ENCODE measurements at regions not wholly inside any gene's neighbourhood (a gene's known extent, or its start where the extent isn't known, plus 50 kb on each side); places are given as distances from the start of the nearest gene placed in this dataset.

DNA sequence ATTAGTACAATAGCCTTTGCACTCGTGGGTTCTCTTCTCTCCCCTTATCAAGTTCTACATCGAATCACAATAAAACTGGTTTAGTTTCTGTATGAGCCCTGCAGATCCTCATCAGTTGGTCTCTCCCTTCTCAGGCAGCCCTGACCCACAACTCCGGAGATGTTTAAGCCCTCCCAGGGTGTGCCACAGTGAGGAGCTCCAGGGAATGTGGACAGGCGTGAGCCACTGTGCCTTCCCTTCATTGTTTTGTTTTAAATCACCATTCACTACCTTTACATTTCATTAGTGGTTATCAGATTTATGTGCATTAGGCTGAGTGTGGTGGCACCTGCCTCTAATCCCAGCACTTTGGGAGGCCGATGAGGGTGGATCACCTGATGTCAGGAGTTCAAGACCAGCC lies 133.2 kb downstream of the LARP7 start:
- TF ChIP-seq, protein P1, sequence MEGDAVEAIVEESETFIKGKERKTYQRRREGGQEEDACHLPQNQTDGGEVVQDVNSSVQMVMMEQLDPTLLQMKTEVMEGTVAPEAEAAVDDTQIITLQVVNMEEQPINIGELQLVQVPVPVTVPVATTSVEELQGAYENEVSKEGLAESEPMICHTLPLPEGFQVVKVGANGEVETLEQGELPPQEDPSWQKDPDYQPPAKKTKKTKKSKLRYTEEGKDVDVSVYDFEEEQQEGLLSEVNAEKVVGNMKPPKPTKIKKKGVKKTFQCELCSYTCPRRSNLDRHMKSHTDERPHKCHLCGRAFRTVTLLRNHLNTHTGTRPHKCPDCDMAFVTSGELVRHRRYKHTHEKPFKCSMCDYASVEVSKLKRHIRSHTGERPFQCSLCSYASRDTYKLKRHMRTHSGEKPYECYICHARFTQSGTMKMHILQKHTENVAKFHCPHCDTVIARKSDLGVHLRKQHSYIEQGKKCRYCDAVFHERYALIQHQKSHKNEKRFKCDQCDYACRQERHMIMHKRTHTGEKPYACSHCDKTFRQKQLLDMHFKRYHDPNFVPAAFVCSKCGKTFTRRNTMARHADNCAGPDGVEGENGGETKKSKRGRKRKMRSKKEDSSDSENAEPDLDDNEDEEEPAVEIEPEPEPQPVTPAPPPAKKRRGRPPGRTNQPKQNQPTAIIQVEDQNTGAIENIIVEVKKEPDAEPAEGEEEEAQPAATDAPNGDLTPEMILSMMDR (IDR thresholded peaks at IDR 0.05): no peak
- TF ChIP-seq POLR2A (IDR thresholded peaks at IDR 0.05): no peak
- no peak for TF ChIP-seq EP300 (IDR thresholded peaks at IDR 0.05; ENCODE audit: low read depth)
- no peak for TF ChIP-seq POLR2AphosphoS5 (IDR thresholded peaks at IDR 0.05)

All from transverse colon (tissue), 4 donors.